HCT116 (cell line): ENCODE measurements at regions not wholly inside any gene's neighbourhood (a gene's known extent, or its start where the extent isn't known, plus 50 kb on each side); places are given as distances from the start of the nearest gene placed in this dataset.

Experiments
- ATAC-seq: fragments of 200-7000 bp; cut with Tn5 transposase; 2 replicates; pipeline ENCODE4 v1.9.1; 2020; ENCODE audit warnings: mild to moderate bottlenecking, moderate library complexity
- BruUV-seq: library from RNA; stranded (reverse); fragments of 400-500 nt; replicated peaks from 2 replicates; lab custom pipeline; 2021; lab: Mats Ljungman, UMichigan
- CTCF ChIA-PET: fragments of 300-600 bp; sonication (Branson Sonifier 250); formaldehyde crosslinking; loops from one replicate; lab custom pipeline; 2021; ENCODE audit warnings: antibody characterized with exemption; lab: Charles Lee
- POLR2A ChIA-PET: fragments of 300-600, 350-600 bp; sonication (Branson Sonifier 250); formaldehyde crosslinking; loops from one replicate; lab custom pipeline; 2021; ENCODE audit warnings: antibody characterized with exemption; lab: Charles Lee
- RAD21 ChIA-PET, 2 experiments: fragments of 300-600 bp; sonication (Branson Sonifier 250); formaldehyde crosslinking; loops; one replicate each; lab custom pipeline; 2023; ENCODE audit warnings: low total read pairs in 2 of 2; ENCODE audit not compliant: uncharacterized antibody in 2 of 2, unreplicated experiment in 2 of 2, low non-redundant PET in 1 of 2; lab: Charles Lee
- DNase-seq: peaks from one replicate; pipeline ENCODE4 v3.0.0-alpha.2; 2010; ENCODE audit warnings: low read depth, low spot score
- H2AFZ ChIP-seq: fragments of 200-600 bp; shearing (Covaris generic), sonication (generic); 2 replicates; pipeline ENCODE4 v1.6.1; 2017; ENCODE audit warnings: low read depth, mixed run types, mixed read lengths, antibody characterized with exemption, low read length; ENCODE audit not compliant: poor library complexity, severe bottlenecking
- H3K27ac ChIP-seq: 2 replicates; pipeline ENCODE4 v1.5.1; 2012; ENCODE audit warnings: low read depth, low read length
- H3K27me3 ChIP-seq: fragments of 200-600 bp; sonication (generic); 2 replicates; pipeline ENCODE4 v1.6.1; 2016; ENCODE audit warnings: mixed run types, low read length, mixed read lengths; ENCODE audit not compliant: insufficient read depth
- H3K36me3 ChIP-seq, 2 experiments: fragments of 200-500 bp in 1 of 2; fragments of 200-600 bp in 1 of 2; sonication (Bioruptor generic) in 1 of 2; sonication (generic) in 1 of 2; 2 replicates each; pipeline versions ENCODE4 v1.5.1 to v1.6.1; 2014 to 2016; ENCODE audit warnings: low read length in 2 of 2, inconsistent platforms in 1 of 2, mixed read lengths in 1 of 2, mixed run types in 1 of 2; ENCODE audit not compliant: insufficient read depth in 2 of 2, control insufficient read depth in 1 of 2
- H3K4me1 ChIP-seq, 2 experiments: fragments of 200-600 bp in 1 of 2; sonication (generic) in 1 of 2; 2 replicates each; pipeline versions ENCODE4 v1.5.1 to v1.6.1; 2012 to 2017; ENCODE audit warnings: low read length in 2 of 2, inconsistent platforms in 1 of 2, mild to moderate bottlenecking in 1 of 2, mixed read lengths in 1 of 2, mixed run types in 1 of 2, moderate library complexity in 1 of 2; ENCODE audit not compliant: insufficient read depth in 2 of 2, control insufficient read depth in 1 of 2
- H3K4me2 ChIP-seq: fragments of 200-600 bp; sonication (generic); 2 replicates; pipeline ENCODE4 v1.6.1; 2017; ENCODE audit warnings: mixed run types, low read length, mixed read lengths
- H3K4me3 ChIP-seq, 2 experiments: fragments of 200-600 bp in 1 of 2; sonication (generic) in 1 of 2; replicated peaks in 1 of 2; 2 replicates each; pipeline ENCODE4 v1.5.1; 2011 to 2016; ENCODE audit warnings: low read length in 2 of 2, control low read depth in 1 of 2, low read depth in 1 of 2, mild to moderate bottlenecking in 1 of 2, mixed read lengths in 1 of 2, mixed run types in 1 of 2
- H3K79me2 ChIP-seq: fragments of 200-600 bp; sonication (generic); 2 replicates; pipeline ENCODE4 v1.6.1; 2017; ENCODE audit warnings: mild to moderate bottlenecking, mixed run types, low read length, moderate library complexity, mixed read lengths; ENCODE audit not compliant: insufficient read depth
- H3K9ac ChIP-seq: fragments of 200-600 bp; sonication (generic); 2 replicates; pipeline ENCODE4 v1.6.1; 2016; ENCODE audit warnings: low read length, mixed read lengths
- H3K9me2 ChIP-seq: fragments of 200-600 bp; sonication (generic), shearing (Covaris generic); 2 replicates; pipeline ENCODE4 v1.6.1; 2017; ENCODE audit warnings: mixed run types, mild to moderate bottlenecking, moderate library complexity; ENCODE audit not compliant: insufficient read depth
- H3K9me3 ChIP-seq, 2 experiments: fragments of 200-500 bp in 1 of 2; fragments of 200-600 bp in 1 of 2; sonication (Bioruptor generic) in 1 of 2; sonication (generic) in 1 of 2; 2 replicates each; pipeline ENCODE4 v1.6.1; 2014 to 2017; ENCODE audit warnings: low read length in 2 of 2, mixed read lengths in 2 of 2, inconsistent platforms in 1 of 2, low read depth in 1 of 2, mild to moderate bottlenecking in 1 of 2, mixed run types in 1 of 2, moderate library complexity in 1 of 2; ENCODE audit not compliant: control insufficient read depth in 1 of 2, insufficient read depth in 1 of 2
- H4K20me1 ChIP-seq: fragments of 200-600 bp; sonication (generic), shearing (Covaris generic); 2 replicates; pipeline ENCODE4 v1.6.1; 2017; ENCODE audit warnings: mixed run types, mild to moderate bottlenecking, moderate library complexity; ENCODE audit not compliant: insufficient read depth
- CBX3 ChIP-seq: IDR thresholded peaks from 2 replicates; pipeline ENCODE4 v1.6.1; 2012; ENCODE audit warnings: low read depth
- EGR1 ChIP-seq: IDR thresholded peaks from 2 replicates; pipeline ENCODE4 v1.6.1; 2012; ENCODE audit warnings: low read depth
- ELF1 ChIP-seq: IDR thresholded peaks from 2 replicates; pipeline ENCODE4 v1.6.1; 2012; ENCODE audit warnings: low read depth, borderline replicate concordance
- EZH2phosphoT487 ChIP-seq: fragments of 200-600 bp; IDR thresholded peaks from 2 replicates; pipeline ENCODE4 v1.6.1; 2018; ENCODE audit warnings: antibody characterized with exemption, borderline replicate concordance
- FOSL1 ChIP-seq: IDR thresholded peaks from 2 replicates; pipeline ENCODE4 v1.6.1; 2012; ENCODE audit warnings: low read depth
- RAD21 ChIP-seq: IDR thresholded peaks from 2 replicates; pipeline ENCODE4 v1.6.1; 2012; ENCODE audit warnings: low read depth, mild to moderate bottlenecking
- SP1 ChIP-seq: IDR thresholded peaks from 2 replicates; pipeline ENCODE4 v1.6.1; 2012; ENCODE audit warnings: low read depth
- TCF7L2 ChIP-seq: IDR thresholded peaks from 2 replicates; pipeline ENCODE4 v1.7.0; 2011; ENCODE audit warnings: borderline replicate concordance, inconsistent platforms; ENCODE audit not compliant: insufficient read depth, insufficient read length; ENCODE audit errors: extremely low read depth
- ZFX ChIP-seq: fragments of 450-650 bp; IDR thresholded peaks from 2 replicates; pipeline ENCODE4 v1.6.1; 2017
- intact Hi-C: fragments of 100-400 bp; cut with micrococcal nuclease; formaldehyde crosslinking; loops from 2 replicates; pipeline ENCODE4 v1.10.0; 2022
- TF ChIP-seq, protein P1 (sequence below), 3 experiments: fragments of 200-600 bp in 1 of 3; sonication (generic) in 1 of 3; IDR thresholded peaks in 2 of 3; conservative IDR thresholded peaks in 1 of 3; 2 replicates each; pipeline ENCODE4 v1.5.1; 2012 to 2017; ENCODE audit warnings: low read depth in 2 of 3, low read length in 2 of 3, antibody characterized with exemption in 1 of 3, borderline replicate concordance in 1 of 3, control low read depth in 1 of 3, mild to moderate bottlenecking in 1 of 3, mixed read lengths in 1 of 3, mixed run types in 1 of 3, moderate library complexity in 1 of 3; ENCODE audit not compliant: insufficient read depth in 1 of 3
- TF ChIP-seq, protein P2 (sequence below): IDR thresholded peaks from 2 replicates; pipeline ENCODE4 v1.6.1; 2011; ENCODE audit warnings: mild to moderate bottlenecking, low read length, moderate library complexity; ENCODE audit not compliant: insufficient replicate concordance; ENCODE audit errors: extremely low read depth

DNA sequence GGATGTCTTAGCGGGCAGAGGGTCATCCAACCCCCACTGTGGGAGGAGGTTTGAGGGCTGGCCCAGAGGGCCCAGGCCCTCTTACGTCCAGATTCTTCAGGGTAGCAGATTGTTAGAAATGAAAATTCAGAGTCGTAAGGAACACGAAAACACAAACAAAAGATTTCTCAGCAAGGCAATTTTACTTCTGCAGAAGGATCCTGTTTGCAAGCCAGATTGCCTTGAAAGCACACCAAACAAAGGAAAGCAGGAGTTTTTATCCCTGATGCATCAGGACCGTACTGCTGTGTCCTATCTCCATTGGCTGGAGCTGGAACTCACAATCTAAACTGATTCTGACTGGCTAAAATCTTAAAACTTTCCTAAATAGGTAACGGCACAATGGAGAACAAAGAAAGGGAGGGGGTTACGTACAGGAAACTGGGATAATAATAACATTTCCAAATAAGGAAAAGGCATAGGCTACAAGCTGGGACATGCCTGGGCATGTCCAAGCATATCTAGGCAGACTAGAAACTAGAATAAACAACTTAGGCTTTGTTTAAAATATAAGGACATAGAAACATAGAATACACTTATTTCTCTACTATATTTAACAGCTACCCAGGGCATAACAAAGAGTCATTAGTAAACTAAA lies 97.3 kb upstream of the C2CD4B start:
- H3K4me2 ChIP-seq, result no peak overlapping the region
- TF ChIP-seq RAD21, result no peak
- peak; percentile 62; the same call in 1 of the 2 replicates for TF ChIP-seq CBX3
- TF ChIP-seq, all 23 proteins: peak for 1
- H4K20me1 ChIP-seq, result no peaks in the 10 kb centered on the region
- peak overlapping the region; percentile 34; the same call in 1 of the 2 replicates for H3K27ac ChIP-seq
- RAD21 ChIA-PET, result no interaction called here
- H3K79me2 ChIP-seq, result no peaks in the 10 kb centered on the region
- DNase-seq (no peak), ATAC-seq (no peak)
- H3K9ac ChIP-seq, result no peak overlapping the region
- H3K27me3 ChIP-seq, result no peaks in the 10 kb centered on the region
- H3K36me3 ChIP-seq, result no peaks in the 10 kb centered on the region
- H3K4me3 ChIP-seq, result no peak overlapping the region
- intact Hi-C loops, result no loop called here
- H3K9me3 ChIP-seq, result peaks cover 18 to 21% of the 10 kb centered on the region in 2 experiments; a peak in 3 of 4 replicates
- no peak overlapping the region for H2AFZ ChIP-seq
- BruUV-seq, result no TSS peak
- CTCF ChIA-PET, result no interaction called here
- POLR2A ChIA-PET, result no interaction called here
- no peaks in the 10 kb centered on the region for H3K9me2 ChIP-seq
- no peaks in the 10 kb centered on the region for H3K4me1 ChIP-seq

DNA sequence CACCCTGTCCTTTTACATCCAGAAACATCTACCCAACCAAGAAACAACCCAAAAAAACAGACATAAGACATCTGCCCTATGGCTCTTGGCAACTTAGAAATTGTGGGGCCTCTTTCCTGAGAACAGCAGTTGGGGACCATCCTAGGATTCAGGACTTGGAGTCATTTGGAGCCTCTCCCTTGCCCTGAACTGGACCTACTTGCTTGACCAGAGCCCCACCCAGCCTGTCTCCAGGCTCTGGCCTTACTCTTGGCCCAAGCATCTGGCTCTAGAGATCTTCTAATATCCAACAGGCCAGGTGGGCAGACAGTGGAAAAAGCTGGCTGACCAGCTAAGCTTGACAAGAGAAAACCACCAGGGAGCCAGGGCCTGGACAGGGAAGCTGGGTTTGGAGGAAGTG lies 99.1 kb upstream of the C2CD4B start:
- no peak for DNase-seq
- intact Hi-C loops, result no loop called here
- no peaks in the 10 kb centered on the region for H3K4me1 ChIP-seq
- H3K9ac ChIP-seq, result no peak overlapping the region
- H3K79me2 ChIP-seq, result no peaks in the 10 kb centered on the region
- H3K27me3 ChIP-seq, result no peaks in the 10 kb centered on the region
- CTCF ChIA-PET, result interaction anchor here (1.3 kb wide), 1 partner anchor 10 kb away, joined by 3 read pairs; no protein-coding TSS in a partner anchor
- BruUV-seq, result no TSS peak
- H3K4me2 ChIP-seq, result no peak overlapping the region
- H3K4me3 ChIP-seq, result no peak overlapping the region
- H3K9me3 ChIP-seq, result peaks cover 21 to 30% of the 10 kb centered on the region in 2 experiments; a peak in 3 of 4 replicates
- H3K36me3 ChIP-seq, result no peaks in the 10 kb centered on the region
- TF ChIP-seq ZFX (no peak), TCF7L2 (no peak), EZH2phosphoT487 (no peak), FOSL1 (no peak), EGR1 (no peak), ELF1 (no peak), SP1 (no peak)
- TF ChIP-seq, protein P1, sequence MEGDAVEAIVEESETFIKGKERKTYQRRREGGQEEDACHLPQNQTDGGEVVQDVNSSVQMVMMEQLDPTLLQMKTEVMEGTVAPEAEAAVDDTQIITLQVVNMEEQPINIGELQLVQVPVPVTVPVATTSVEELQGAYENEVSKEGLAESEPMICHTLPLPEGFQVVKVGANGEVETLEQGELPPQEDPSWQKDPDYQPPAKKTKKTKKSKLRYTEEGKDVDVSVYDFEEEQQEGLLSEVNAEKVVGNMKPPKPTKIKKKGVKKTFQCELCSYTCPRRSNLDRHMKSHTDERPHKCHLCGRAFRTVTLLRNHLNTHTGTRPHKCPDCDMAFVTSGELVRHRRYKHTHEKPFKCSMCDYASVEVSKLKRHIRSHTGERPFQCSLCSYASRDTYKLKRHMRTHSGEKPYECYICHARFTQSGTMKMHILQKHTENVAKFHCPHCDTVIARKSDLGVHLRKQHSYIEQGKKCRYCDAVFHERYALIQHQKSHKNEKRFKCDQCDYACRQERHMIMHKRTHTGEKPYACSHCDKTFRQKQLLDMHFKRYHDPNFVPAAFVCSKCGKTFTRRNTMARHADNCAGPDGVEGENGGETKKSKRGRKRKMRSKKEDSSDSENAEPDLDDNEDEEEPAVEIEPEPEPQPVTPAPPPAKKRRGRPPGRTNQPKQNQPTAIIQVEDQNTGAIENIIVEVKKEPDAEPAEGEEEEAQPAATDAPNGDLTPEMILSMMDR (IDR thresholded peaks at IDR 0.05 in 2 of 3, conservative IDR thresholded peaks at IDR 0.05 in 1 of 3; ENCODE audit: borderline replicate concordance in 1 of 3, insufficient read depth in 1 of 3, low read depth in 2 of 3, low read length in 2 of 3), result no peak
- TF ChIP-seq, protein P2, sequence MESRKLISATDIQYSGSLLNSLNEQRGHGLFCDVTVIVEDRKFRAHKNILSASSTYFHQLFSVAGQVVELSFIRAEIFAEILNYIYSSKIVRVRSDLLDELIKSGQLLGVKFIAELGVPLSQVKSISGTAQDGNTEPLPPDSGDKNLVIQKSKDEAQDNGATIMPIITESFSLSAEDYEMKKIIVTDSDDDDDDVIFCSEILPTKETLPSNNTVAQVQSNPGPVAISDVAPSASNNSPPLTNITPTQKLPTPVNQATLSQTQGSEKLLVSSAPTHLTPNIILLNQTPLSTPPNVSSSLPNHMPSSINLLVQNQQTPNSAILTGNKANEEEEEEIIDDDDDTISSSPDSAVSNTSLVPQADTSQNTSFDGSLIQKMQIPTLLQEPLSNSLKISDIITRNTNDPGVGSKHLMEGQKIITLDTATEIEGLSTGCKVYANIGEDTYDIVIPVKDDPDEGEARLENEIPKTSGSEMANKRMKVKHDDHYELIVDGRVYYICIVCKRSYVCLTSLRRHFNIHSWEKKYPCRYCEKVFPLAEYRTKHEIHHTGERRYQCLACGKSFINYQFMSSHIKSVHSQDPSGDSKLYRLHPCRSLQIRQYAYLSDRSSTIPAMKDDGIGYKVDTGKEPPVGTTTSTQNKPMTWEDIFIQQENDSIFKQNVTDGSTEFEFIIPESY, result no peak
- H3K9me2 ChIP-seq, result no peaks in the 10 kb centered on the region
- H2AFZ ChIP-seq, result no peak overlapping the region
- RAD21 ChIA-PET, result no interaction called here
- POLR2A ChIA-PET, result no interaction called here
- no peak for ATAC-seq
- no peaks in the 10 kb centered on the region for H4K20me1 ChIP-seq
- H3K27ac ChIP-seq, result no peak overlapping the region
